ENCODE measurements at regions not wholly inside any gene's neighbourhood (a gene's known extent, or its start where the extent isn't known, plus 50 kb on each side); places are given as distances from the start of the nearest gene placed in this dataset.

GRCh38 chr13:100800283-100800875 lies 125.8 kb upstream of the TMTC4 start:
- no peak for TF ChIP-seq GATA2 (IDR thresholded peaks at IDR 0.05; ENCODE audit: low read depth, low read length)
- no peak for TF ChIP-seq GATA3 (IDR thresholded peaks at IDR 0.05; ENCODE audit: low read depth, low read length)
